MM.1S (cell line): ENCODE measurements at regions not wholly inside any gene's neighbourhood (a gene's known extent, or its start where the extent isn't known, plus 50 kb on each side); places are given as distances from the start of the nearest gene placed in this dataset.

Experiments
- EZH2 ChIP-seq: fragments of 300-600 bp; sonication (generic); optimal IDR thresholded peaks from 2 replicates; pipeline ENCODE3; 2017; ENCODE audit warnings: low read depth, mild to moderate bottlenecking, antibody characterized with exemption, low read length, mixed read lengths
- EZH2phosphoT487 ChIP-seq: fragments of 300-600 bp; sonication (generic); IDR thresholded peaks from 2 replicates; pipeline ENCODE4 v1.6.1; 2018; ENCODE audit warnings: antibody characterized with exemption, low read length
- TF ChIP-seq, protein P1 (sequence below): fragments of 300-600 bp; sonication (generic); IDR thresholded peaks from 2 replicates; pipeline ENCODE4 v1.5.1; 2016; ENCODE audit warnings: antibody characterized with exemption, low read length, mixed read lengths

- TF ChIP-seq, protein P1, sequence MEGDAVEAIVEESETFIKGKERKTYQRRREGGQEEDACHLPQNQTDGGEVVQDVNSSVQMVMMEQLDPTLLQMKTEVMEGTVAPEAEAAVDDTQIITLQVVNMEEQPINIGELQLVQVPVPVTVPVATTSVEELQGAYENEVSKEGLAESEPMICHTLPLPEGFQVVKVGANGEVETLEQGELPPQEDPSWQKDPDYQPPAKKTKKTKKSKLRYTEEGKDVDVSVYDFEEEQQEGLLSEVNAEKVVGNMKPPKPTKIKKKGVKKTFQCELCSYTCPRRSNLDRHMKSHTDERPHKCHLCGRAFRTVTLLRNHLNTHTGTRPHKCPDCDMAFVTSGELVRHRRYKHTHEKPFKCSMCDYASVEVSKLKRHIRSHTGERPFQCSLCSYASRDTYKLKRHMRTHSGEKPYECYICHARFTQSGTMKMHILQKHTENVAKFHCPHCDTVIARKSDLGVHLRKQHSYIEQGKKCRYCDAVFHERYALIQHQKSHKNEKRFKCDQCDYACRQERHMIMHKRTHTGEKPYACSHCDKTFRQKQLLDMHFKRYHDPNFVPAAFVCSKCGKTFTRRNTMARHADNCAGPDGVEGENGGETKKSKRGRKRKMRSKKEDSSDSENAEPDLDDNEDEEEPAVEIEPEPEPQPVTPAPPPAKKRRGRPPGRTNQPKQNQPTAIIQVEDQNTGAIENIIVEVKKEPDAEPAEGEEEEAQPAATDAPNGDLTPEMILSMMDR, result no peak
- TF ChIP-seq EZH2, result no peak
- no peak for TF ChIP-seq EZH2phosphoT487
These were observed 111.5 kb upstream of the ZNF366 start for GRCh38 chr5:72618708-72619107.
